ENCODE measurements at regions not wholly inside any gene's neighbourhood (a gene's known extent, or its start where the extent isn't known, plus 50 kb on each side); places are given as distances from the start of the nearest gene placed in this dataset.

GRCh38 chr21:16422702-16423101, 692.9 kb downstream of the USP25 start (continued):
- no peak for TF ChIP-seq ZNF462 (CRISPR knock-in tag; IDR thresholded peaks at IDR 0.05)
- no peak for TF ChIP-seq NANOG (IDR thresholded peaks at IDR 0.05; ENCODE audit: borderline replicate concordance)
- TF ChIP-seq ZNF331 (CRISPR knock-in tag; IDR thresholded peaks at IDR 0.05; ENCODE audit: low read depth): no peak
- no peak for TF ChIP-seq CREB1 (CRISPR knock-in tag; IDR thresholded peaks at IDR 0.05; ENCODE audit: low read depth)
- TF ChIP-seq STAT1 (IDR thresholded peaks at IDR 0.05; ENCODE audit: unreplicated experiment): no peak
- TF ChIP-seq EZH2 (IDR thresholded peaks at IDR 0.05; ENCODE audit: low read depth, unreplicated experiment): no peak
- no peak for TF ChIP-seq REST (IDR thresholded peaks at IDR 0.05; ENCODE audit: unreplicated experiment)
- no peak for TF ChIP-seq ZNF114 (CRISPR knock-in tag; IDR thresholded peaks at IDR 0.05)
- TF ChIP-seq EZH2phosphoT487 (IDR thresholded peaks at IDR 0.05; ENCODE audit: unreplicated experiment): no peak

All from GM23338 (cell line).